GM21825 (cell line): ENCODE measurements at regions not wholly inside any gene's neighbourhood (a gene's known extent, or its start where the extent isn't known, plus 50 kb on each side); places are given as distances from the start of the nearest gene placed in this dataset.

ENCODE experiments used
- ATAC-seq: cut with Tn5 transposase; IDR thresholded peaks from one replicate; pipeline ENCODE4 v1.9.1; 2021; ENCODE audit warnings: mild to moderate bottlenecking, moderate library complexity; ENCODE audit not compliant: unreplicated experiment

GRCh38 chr1:219523411-219523810, 89.5 kb downstream of the ZC3H11B start:
- ATAC-seq: no peak

GRCh38 chr1:219521325-219521724, 91.6 kb downstream of the ZC3H11B start:
- no peak for ATAC-seq

DNA sequence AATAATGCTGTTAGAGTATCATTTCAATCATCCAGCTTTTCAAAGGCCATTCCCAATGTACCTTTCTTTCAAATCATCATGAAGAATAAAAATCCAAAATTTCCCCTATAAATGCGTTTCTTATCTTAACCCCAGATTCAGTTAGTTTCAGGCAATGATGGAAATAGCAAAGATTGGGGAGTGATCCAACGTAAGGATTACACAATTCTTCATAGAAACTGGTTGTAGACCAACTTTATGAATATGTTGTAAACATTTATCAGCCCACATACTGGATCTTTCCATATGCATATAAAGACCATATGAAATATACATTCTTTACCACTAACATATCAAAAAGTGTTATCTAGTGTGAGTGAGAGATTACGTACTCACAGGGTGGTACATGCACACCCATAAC, 92.7 kb downstream of the ZC3H11B start:
- ATAC-seq: no peak

DNA sequence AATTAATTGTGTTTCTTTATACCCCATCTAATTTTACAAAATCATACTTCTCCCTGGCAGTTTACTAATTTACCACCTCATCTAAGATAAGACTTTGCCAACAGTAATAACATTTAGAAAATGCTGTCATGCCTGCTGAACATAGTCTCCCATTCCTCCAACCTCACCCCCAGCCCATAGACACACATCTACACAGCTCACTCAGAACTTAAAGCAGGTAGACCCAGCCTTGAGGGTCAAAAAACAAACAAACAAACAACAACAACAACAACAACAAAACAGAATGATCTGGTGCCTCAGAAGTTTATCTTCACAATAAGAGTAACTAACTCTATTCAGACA, 94.0 kb downstream of the ZC3H11B start:
- ATAC-seq: no peak

GRCh38 chr1:219518168-219518906, 94.6 kb downstream of the ZC3H11B start:
- ATAC-seq: no peak

DNA sequence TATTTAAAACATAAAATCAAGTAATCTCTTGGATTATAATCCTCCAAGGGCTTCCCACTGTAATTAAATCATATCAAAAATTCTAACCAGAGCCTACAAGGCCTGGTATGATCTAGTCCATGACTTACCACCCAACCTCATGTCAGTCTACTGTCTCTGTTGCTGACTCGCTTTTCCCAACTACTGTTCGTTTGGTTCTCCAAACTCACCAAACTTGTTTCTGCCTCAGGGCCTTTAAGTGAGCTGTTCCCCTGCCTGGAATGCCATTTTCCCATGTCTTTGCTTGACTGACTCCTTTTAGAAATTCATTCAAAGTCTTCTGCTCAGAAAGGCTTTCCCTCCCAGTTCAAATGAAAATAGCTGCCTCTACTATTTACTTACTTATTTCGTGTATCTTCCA, 95.9 kb downstream of the ZC3H11B start:
- ATAC-seq: no peak

DNA sequence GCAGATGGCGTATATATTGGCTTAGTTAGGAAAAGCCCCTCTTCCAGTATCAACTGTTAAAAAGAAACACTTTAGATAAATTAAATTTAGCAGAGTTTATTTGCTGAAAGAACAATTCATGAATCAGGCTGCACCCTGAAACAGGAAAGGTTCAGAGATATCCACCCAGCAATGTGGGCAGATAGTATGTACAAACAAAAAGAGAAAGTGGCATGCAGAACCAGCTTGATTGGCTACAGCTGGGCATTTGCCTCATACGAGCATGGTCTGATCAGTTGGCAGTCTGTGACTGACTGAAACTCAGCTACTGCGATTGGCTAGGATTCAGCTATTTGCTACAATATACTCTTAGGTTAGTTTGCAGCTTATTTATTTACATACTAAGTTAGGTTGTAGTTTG, 98.2 kb downstream of the ZC3H11B start:
- ATAC-seq: no peak

GRCh38 chr1:219507437-219507836, 105.5 kb downstream of the ZC3H11B start:
- ATAC-seq: no peak

GRCh38 chr1:219506936-219507335, 106.0 kb downstream of the ZC3H11B start:
- no peak for ATAC-seq

- ATAC-seq: no peak
Observed at GRCh38 chr1:219506473-219506899, 106.4 kb downstream of the ZC3H11B start.

DNA sequence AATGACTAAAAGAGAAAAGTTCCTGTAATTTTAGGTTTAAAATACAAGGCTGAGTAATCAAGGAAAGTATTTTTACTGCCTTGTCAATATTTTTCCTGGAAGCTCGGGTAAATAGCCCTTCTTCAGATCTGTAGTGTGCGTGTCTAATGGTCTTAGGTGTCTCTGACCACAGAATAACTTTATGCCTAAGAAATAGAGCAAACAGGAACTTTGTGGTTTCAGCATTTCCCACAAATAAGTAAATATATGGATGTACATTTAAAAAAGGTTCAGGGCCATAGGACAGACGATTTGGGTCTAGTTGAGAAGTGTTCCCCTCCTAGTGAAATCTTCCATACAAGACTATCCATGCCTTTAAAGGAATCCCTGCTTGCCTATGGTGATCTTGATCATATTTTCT, 107.0 kb downstream of the ZC3H11B start:
- no peak for ATAC-seq

GRCh38 chr1:219503604-219504003, 109.3 kb downstream of the ZC3H11B start:
- no peak for ATAC-seq

GRCh38 chr1:219500327-219500897, 112.5 kb downstream of the ZC3H11B start:
- no peak for ATAC-seq

- ATAC-seq: no peak
Observed at GRCh38 chr1:219498666-219499065, 114.2 kb downstream of the ZC3H11B start.

DNA sequence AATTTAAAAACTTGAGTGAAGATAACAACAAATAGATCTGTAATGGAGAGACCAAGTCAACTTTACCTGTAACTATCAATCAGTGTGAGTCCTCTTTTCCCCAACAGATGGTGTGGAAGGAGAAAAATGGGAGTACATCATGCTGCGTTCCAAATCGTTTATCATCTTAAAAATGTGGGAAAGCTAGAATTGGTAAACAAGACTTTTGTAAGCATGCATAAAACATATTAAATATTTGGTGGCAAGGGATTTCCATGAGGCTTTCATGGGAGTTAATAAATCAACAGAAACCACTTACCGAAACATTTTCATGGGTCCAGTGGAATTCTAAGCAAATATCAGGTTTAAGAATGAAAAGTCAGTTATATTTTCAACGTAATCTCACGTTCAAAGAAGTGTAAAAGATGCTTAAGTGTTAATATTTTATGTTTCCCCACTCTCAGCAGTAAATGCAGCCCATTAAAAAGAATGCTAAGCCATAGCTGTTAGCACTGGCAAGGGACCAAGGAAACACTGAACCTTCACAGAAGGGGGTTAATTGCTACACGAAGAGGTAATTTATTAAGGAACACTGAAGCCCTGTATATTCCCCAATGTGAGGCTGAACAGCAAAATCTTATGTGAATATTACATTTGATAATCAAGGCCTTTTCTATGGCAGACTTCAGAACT, 117.0 kb downstream of the ZC3H11B start:
- ATAC-seq: no peak

GRCh38 chr1:219492717-219493116, 120.2 kb downstream of the ZC3H11B start:
- no peak for ATAC-seq

DNA sequence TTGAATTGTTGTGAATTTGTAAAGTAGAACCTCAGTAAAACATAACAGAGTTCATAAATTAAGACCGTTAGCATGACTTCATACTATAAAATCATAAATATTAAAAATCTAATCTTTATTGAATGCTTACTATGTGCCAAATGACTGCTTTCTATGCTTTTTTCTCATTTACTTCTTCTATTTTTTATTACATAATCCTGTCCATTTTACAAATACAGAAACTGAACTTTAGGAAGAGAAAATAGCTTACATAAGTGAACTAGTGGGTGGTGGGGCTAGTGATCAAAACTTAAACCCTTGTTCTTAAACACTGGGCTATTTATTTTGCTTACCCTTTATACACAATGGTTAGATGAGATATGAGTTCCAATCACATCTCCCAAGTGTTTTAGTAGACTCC, 122.3 kb downstream of the ZC3H11B start:
- ATAC-seq: no peak

DNA sequence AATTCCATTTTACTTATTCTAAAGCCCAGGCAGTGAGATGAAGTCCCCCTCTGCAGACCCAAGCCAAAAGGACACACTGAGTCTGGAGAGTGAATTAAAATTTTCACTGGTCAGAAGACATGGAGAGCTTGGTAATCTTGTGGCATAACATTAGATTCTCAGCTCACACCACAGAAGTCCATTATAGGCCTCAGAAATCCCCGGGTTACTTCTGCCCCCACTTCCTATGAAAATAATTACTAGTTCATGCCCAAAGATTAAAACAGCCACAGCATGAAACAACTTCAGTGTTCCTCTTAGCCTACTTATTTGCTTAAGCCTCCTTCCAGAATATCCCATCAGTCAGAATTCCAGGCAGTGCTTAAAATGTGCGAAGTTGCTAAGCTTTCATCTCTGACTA, 123.3 kb downstream of the ZC3H11B start:
- no peak for ATAC-seq

DNA sequence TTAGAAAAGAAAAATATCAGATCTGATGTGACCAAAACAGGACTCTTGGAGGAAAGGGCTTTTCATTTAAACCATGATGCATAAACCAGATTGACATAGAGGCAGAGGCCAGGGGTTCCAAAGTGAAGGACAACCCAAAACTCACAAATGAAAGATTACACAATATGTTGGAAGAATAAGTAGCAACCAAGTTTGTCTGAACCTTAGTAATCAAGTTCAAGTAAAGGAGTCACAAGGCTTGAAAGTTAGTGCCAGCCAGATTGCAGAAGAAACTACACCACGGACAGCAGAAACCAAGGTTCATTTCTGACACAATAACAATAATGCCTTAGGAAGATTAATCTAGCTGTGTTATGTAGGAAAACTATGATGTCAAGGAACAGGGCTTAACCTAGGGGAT, 124.6 kb downstream of the ZC3H11B start:
- no peak for ATAC-seq

DNA sequence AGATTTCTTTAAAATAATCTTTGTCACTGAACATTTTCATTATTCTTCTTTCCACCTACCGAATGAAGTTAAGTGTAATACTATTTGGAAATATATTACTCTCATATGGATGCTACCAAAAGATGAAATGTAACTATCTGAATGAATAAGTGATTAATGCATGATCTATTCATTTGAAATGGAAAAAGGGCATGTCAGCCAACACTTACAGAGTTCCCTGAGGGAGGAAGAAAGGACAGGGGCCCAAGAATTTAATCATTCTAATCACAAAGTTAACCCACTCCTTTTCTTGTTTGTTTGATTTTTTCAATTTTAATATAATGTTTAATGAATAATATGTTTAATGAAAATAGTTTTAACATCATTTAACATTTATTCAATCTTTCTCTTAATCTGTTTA, 129.4 kb downstream of the ZC3H11B start:
- no peak for ATAC-seq

DNA sequence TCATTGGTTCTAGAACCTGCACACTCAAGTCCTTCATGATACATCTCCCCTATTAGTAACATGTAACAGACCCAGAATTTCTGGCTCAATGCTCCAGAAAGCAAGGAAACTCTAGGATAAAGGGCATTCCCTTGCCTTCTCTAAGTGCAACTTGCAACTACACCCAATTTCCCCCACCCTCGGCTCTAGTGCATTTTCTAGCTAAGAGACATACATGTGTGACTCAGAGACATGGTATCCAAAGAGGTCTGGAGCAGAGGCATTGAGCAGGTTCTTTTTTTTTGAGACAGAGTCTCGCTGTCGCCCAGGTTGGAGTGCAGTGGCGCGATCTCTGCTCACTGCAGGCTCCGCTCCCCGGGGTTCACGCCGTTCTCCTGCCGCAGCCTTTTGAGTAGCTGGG, 132.9 kb downstream of the ZC3H11B start:
- ATAC-seq: no peak

DNA sequence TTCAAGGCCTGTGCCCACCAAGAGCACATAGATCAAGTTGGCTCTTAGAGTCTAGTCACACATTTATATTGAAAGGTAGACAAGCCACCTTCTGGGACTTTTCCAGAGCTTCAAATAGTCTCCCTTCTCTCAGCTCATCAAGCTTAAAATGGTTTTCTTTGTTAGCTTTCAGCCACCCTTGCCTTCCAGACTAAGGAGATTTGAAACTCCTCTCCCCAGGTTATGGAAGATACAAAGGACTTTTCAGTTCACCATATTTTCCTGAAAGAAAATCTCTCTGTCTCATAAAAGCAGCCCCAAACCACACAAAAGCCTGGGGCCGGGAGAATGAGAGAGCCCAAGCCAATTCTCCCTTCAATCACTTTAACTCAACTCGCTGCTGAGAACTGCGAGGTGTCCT, 134.1 kb downstream of the ZC3H11B start:
- ATAC-seq: no peak
